ENCODE measurements at regions not wholly inside any gene's neighbourhood (a gene's known extent, or its start where the extent isn't known, plus 50 kb on each side); places are given as distances from the start of the nearest gene placed in this dataset.
"Not testable (repeated sequence)": the region's sequence is repeated elsewhere in the genome, so short reads cannot be mapped to it uniquely, and the experiment has no call there.

DNA sequence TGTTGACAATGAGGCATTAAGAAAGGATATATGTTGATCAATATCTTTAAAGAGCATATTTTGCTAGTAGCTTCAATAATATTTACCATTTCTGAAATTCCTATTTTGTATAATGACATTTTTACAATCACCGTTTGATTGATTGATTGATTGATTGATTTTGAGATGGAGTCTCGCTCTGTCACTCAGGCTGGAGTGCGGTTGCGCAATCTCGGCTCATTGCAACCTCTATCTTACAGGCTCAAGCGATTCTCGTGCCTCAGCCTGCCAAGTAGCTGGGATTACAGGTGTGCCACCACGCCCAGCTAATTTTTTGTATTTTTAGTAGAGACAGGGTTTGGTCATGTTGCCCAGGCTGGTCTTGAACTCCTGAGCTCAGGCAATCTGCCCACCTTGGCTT, 150.9 kb upstream of the TEX13D start:
- DNase-seq = not testable (repeated sequence)

DNA sequence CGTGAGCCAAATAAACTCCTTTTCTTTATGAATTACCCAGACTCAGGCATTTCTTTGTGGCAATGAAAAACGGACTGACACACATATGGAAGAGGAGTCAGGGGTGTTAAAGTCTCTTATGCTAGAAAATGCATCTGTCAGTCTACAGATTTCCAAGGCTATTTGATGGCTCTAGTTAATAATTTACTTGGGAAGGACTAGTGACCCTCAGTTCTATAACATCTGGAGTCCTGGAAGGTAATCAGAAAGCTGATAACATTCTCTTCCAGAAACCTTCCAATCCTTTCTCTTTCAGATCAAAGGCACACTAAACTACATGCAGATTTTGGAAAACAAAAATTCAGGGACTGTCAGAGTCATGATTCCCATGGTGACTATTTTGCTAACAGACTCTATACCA, 142.0 kb upstream of the TEX13D start:
- DNase-seq = no peak

DNA sequence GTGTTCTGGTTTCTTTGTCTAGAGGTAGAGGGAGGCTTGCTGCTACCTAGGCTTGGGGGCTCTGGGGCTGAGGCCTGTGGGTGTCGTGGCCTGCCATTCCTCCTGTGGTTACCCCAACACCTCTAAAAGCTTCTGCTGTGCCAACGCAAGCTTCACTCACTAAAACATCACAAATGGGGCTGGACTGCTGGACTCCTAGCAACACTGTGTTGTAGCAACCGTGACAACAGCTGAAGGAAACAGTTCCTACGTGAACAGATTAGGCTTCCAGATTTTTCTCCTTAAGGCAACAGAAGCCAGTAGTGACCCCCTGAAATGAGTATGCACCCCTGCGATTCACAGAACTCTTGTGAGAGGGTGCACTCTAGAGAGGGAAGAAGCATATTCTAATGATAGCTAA, 138.3 kb upstream of the TEX13D start:
- DNase-seq = no peak

DNA sequence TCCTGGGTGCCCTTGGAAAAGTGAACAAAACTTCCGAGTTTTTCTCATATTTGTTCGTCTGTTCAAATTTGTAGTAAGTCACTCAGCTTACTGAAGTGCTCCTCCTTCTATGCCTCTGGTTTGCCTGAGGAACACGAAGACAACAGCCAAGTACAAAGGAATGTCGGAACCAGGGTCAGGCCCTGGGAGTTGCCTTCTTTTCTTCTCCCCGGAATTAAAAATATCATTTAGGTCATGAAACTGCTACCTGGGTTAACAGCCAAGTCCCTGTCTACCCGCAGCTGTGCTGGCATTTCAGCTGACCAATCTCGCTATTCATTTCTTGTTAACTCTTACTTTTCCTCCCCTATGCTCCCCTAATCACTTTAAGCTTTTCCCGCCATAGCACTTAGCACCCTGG, 137.6 kb upstream of the TEX13D start:
- DNase-seq = no peak

DNA sequence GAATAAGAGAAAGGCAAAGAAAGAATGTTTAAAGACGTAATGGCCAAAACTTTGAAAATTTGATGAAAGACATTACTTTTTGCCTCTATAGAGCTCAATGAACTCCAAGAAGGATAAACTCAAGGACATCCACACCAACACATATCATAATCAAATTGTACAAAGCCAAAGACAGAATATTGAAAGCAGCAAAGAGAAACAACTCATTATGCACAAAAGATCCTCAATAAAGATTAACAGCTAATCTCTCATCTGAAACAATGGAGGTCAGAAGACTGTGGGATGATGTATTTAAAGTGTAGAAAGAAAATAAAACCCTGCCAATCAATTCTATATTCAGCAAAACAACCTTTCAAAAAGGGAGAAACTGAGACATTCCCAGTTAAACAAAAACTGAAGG, 129.1 kb upstream of the TEX13D start:
- DNase-seq = no peak

DNA sequence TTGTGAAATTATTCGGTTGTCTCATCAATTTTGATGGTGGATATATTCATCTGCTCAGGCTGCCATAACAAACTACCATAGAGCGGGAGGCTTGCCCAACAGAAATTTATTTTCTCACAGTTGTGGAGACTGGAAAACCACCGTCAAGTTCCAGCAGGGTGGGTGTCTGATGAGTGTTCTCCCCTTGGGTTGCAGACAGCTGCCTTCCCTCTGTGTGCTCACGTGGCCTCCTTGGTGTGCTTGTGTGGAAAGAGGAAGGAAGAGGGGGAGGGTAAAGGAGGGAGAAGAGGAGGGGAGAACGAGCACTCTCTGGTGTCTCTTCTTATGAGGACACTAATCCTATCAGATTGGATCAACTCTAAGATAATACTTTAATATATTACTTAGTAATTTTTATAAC, 123.8 kb upstream of the TEX13D start:
- no peak for DNase-seq

DNA sequence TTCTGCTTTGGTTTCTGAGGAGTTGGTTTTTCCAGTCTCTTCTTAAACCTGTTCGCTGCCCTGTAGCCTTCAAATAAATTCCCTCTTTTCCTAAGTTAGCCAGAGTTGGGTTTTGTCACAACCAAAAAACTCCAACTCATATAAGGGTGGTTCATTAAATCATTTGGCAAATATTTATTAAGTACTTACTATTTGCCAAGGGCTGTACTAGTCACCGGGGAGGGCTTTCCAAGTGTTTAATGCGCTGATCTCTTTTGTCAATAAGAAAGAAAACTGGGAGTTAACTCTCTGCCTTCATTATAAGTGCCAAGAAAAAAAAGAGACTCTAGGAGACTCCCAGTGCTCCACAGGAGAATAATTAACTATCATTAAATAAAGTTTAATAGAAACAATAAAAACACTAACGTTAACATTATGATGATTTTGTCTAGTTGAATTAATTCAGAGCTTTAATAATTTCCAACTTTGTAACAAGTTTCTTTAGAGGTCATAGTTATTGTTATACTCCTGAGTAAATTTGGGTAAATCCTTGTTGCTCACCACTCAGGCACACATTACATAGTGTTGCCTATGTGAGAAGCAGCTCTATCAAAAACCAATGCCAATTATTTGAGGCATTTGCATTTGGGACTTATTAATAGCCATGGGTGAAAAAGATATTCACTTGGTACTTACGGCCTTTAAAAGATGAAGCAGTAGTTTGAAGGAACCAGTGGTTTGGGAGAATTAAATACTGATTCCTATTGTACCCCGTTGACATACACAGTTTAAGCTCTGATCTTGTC, 122.5 kb upstream of the TEX13D start:
- DNase-seq = no peak

DNA sequence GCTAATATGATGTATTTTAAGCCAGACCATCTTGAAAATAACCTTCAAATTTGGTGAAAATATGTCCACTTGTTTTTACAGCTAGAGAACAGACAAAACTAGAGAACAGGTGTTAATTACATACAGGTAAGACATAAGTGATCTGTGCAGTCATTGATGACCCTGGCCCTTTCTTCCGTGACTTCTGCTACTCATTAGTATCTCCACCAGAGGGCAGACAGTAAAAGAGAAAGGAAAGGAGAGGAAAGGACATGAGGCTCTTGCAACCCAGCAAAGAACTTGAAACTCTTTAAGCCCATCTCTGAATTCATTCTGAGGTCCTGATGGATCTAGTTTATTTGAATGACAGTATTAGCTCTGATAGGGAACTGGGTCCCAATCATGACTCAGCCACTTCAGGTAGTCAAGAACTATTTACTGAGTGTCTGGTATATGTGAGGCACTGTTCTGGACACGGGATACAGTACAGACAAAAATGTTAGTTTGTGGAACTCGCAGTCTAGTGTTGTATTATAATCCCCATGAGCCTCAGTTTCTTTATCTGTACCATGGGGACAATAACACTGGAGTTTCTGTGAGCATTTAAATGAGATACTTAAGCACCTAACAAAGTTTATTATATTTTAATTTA, 121.0 kb upstream of the TEX13D start:
- peak; percentile 42 for DNase-seq

DNA sequence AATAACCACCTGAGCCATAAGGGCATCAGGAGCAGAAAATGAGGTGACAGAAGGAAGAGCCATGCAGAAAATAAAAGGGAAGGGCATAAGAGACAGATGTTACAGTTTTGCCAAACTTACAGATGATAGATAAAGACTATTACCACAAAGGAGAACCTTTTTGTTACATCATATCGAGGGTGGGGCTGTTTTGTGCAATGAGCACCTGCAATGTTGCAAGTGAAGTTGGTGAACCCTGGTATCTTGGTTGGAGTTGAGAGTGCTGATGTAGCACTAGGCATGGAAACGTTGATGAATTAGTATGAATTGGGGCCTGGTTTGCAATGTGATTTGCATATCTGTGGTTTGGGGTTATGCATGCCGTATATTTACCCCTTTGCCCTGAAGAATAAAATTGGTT, 119.8 kb upstream of the TEX13D start:
- DNase-seq = peak; percentile 21

DNA sequence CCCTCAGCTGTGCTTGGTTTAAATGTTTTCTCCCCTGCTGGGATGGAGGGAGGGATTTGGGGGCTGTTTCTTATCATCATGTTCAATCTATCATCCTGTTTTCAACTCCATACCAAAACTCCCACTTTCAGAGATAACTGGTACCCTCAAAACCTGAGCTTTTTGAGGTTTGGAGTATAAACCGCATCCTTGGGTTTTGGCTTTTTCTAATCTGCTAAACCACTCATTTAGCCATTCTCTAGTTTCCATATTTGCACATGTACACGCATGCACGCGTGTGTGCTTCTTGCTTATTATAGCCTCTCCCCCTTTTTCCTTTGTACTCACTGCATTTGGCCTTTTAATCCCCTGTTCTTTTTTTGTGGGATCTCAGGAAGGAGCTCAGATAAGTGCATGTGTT, 116.7 kb upstream of the TEX13D start:
- DNase-seq = no peak

DNA sequence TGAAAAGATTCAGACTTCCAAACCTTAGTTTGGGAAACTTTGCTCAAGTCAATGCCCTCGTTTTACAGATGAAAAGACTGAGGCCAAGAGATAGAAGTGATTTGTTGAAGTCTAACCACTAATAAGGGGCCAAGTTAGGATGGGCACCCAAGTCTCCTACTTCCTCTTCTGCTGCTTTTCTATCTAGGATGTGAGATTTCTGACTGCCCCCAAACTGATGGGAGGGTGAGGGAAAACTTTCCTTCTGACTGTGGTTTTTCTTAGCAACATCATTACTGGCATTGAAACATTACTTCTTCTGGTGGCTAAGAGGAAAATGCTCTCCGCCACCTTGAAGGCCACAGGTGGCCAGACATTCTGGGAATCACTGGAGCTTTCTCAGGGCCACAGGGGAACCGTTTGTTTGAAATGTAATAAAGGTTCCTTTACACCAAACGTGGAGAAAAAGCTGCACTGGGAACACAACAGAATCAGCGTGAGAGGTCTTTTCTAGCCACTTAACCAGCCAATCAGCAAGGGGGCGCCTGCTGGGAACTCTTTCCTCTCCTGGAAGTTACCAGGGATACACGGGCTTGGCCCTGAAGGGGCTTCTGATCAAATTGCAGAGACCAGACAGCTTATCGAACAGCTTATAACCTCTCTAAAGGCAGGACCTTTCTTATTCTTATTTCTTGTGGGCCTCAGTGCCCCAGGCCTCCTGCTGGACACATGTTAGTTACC, 115.9 kb upstream of the TEX13D start:
- no peak for DNase-seq

DNA sequence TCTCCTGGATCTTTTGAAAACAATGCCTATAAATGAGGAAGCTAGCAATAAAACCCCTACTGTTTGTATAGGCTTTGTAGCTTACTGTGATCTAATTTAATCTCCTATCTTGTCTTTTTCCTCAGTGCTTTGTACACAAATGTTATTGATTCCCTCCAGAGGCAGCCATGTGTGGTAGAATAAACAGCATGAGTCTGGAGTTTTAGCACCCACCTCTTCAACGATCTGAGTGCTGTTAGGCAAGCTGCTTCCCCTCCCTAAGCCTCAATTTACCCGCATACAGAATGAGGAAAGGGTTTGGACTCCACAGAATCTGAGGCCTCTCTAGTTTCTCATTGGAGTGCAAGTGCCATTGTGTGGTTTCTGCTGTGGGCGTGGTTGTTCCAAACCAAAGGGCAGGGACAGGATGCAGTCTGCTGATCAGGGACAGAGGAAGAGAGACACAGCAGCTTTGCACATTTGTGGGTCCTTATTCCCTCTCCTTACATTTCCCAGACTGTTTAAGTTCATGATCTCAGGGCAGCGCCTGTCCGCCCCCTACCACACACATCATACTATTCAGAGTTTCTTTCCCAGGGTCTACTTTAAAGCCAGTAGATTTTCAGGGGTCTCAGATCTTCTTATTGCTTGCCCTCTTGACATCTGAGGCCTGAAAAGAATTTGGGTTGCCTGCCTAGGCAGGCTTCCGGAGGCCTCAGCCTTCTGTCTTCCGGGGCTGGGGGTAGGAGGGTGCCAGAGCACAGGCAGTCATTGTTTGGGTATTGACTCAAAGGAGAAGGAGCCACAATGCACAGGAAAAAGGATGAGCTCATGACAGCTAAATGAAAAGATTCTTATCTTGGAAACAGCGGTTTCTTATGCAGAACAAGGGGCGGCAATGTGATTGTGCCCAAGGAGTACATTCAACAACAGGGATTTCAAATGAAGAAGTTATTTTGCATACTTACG, 114.9 kb upstream of the TEX13D start:
- peak; percentile 27 for DNase-seq

DNA sequence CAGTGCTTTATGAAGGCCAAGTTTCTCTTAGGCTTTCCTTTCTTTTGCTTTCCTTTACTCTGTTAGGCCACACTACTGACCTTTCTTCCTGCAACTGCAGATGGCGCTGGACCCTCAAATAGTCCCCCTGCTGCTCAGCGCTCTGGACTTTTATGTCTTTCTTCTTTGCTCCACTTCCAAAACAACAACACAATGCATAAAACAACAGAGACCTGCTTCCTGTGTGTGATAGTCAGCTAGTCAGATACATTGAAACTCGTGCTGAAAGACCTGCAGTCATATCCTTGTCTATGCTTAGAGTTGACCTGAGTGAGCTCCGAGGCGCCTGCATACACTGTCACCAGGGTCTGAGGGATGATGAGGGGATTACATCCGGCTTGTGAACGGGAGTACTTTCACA, 108.9 kb upstream of the TEX13D start:
- DNase-seq = no peak

DNA sequence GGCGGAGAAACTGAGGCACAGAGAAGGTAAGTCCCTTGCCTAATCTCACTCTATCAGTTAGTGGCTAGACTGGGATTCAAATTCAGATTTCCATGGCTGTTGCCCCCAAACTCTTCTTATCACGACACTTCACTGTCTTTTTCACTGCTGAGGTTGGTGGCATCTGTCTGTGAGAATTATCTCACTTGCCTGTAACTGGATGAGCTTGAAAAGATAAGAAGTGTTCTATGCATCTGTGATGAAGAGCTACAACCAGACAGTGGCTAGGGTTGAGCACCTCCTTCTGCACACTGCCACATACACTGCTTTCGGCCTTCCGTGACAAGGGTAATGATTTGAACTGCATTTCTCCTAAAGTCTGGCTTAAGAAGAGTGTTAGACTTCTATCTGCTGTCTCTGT, 107.9 kb upstream of the TEX13D start:
- DNase-seq = no peak

DNA sequence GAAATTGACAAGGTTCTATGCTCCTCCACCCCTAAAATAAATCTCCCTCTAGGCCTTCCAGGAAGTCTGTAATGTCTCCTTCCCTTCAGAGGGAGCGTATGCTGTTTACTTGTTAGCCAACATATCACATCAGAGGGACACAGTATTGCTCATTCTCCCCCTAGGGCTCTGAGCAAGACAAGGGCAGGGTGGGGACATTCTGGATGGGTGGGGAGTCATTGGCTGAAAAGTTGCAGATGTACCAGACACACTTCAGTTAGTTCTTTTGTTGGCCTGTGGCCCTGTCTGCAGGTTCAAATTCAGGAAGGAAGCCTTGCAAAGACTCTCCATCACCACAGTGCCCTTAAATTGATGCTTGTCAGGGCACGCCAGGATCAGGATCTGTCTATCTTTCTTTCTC, 106.3 kb upstream of the TEX13D start:
- DNase-seq = no peak

DNA sequence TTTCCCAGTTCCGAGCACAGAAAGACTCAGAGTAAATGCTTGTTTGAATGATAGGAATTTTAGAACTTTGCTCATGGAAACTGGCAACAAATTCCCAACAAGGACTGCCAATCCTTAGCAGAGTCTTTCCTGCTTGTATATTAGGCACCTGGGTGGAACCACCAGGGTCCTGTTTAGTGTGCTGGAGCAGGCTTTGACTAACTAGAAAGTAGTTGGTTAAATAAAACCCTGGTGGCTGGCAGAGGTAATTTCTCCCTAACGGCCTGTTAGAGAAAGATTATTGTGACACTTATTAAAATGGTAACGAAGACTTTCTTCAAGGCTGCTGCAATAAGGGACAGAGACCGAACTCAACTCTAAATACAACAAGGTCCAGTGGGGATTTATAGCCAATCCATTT, 103.6 kb upstream of the TEX13D start:
- no peak for DNase-seq

DNA sequence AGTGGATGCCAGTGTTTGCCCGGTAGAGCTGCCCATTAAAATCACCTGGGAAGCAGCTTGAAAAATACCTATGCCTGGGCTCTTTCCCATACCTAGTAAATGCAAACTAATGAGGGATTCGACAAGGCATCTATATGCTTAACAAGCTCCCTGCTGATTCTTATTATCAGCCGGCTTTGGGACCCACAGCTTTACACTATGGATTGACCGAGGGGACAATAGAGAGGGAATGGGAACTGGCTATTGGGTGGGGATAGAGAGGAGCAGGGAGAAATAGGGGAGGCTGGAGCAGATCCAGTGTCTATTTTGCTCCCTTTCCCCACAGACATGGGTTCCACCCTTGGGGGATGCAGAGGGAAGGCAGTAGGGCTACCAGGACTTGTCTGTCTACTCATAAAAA, 103.1 kb upstream of the TEX13D start:
- DNase-seq = no peak

DNA sequence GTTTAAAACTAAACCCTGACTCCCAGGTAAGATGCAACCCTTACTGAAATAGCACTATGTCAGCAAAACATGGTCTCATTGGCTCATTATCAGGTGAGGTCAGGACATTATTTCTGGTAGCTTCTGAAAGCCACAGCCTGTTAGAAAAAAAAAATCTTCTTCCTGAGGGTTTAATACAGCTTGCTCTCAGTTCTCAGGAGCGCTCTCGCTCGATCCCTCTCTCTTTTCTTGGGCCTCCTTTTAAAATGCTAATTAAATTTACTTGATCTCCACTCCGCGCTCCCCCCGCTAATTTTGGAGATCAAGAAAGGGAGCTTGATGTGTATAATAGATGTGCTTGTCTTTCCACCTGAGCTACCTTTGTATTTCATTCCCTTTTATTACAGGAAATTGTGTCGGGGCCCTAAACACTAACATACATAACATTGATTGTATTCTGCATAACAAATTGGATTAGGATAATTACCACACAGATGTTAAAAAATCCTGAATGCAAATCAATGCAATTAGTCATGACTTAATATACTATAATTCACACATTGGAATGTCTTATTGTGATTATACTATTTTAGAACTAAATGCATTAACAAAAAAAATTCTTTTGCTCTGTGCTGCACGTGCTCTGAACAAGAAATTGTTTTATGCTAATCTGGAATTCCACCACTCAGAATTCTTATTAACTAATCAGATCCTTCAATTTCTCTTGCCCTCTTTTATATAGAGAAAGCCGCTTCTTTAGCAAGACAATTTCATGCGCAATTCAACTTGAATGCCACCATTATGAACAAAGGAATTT, 101.6 kb upstream of the TEX13D start:
- no peak for DNase-seq

DNA sequence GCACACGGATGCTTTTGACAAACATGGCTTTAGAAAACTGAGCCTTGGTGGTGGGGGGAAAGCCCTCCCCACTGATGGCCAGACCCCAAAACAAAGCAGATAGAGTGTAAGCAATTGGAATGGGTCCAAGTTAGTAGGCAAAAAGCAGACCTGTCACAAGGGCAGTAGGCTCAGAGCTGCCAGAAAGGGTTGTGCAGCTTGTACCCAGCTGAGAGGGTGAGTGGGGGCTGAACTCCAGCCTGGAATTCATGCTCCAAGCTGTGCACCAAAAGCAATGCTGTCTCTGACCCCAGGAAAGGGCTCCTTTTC, 101.1 kb upstream of the TEX13D start:
- no peak for DNase-seq

DNA sequence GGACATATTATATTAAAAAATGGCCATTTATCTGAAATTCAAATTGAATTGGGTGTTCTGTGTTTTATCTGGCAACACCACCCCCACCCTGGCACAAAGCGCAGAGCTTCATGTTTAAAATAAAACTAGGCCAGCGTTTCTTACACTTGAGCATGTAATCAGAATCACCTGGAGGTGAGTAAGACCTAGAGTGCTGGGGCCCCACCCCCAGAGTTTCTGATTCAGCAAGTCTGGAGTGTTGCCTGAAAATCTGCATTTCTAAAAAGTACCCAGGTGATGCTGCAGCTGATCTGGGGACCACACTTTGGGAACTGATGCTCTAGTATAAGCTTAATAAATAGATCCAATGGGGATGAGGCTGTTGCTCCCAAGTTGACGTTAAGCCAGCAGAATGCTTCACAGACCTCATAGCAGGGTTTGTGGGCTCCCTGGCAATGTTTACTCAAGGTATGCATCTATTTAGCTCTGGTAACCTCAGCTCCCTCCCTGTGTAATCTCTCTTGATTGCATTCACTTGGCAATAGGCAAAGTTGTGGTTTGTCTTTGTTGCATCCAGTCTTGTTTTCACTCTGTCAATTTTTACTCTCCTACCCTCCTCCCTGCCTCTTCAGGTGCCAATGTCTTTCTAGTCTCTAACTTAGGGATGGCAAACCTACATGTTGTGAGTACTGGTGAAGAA, 99.8 kb upstream of the TEX13D start:
- DNase-seq = peak; percentile 40

DNA sequence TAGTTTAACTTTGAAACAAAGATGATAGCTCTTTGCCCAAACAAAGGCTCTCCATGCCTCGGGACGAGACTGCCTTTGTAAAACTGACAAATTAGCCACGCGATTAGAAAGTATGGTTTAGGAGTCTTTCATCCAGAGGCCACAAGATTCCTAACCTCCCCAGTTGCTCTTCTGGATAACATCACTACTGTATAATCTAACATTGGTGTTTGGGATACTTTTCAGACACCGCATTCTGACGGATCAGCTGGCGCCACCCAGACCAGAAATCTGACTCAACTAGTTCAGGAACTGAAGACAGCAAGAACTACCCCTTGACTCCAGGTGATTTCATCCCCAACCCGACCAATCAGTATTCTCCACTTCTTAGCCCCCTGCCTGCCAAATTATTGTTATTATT, 98.1 kb upstream of the TEX13D start:
- DNase-seq = no peak

DNA sequence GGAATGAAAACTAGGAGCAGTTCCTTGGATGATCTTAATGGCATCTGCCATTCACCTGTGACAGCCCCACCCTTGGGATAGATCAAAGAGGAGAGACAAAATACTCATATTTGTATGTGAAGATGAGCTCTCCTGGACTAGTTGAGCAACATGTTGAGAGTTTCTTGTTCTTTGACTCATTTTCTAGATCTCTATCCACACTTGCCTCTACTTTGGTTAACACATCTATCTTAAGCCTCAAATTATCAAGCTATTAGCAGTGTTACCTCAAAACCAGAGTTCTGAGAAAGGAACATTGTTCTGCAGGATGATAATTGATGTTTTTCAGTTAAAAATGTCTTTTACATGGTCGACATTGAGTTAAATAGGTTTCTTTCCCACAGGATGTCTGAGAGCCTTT, 94.2 kb upstream of the TEX13D start:
- DNase-seq = no peak

All from NCI-H526 treated with DMSO at 0.1 percent for 48 hours (cell line).